ENCODE measurements at regions not wholly inside any gene's neighbourhood (a gene's known extent, or its start where the extent isn't known, plus 50 kb on each side); places are given as distances from the start of the nearest gene placed in this dataset.

DNA sequence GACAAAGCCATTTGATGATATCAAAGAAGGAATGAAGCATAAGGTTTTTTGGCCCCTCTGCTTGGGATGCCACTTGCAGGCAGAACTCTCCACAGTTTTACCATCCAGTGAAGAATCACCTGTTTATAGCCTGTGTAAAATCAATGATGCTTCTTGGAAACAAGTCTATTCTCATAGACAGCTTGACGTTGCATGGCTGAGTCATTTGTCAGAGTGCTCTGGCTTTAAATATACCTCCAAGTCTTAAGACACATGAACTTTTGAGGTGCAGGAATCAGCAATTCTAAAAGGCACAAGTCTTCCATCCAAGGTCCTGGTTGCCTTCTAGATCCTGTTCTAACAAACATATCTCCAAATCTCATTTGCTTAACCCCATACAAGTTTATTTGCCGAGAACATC lies 53.6 kb upstream of the KIRREL3 start:
- peaks cover 6% of the 10 kb centered on the region for H3K27me3 Mint-ChIP-seq (ENCODE audit: unreplicated experiment)
- H3K4me3 Mint-ChIP-seq (ENCODE audit: unreplicated experiment): no peak overlapping the region
- DNase-seq: no peak
- no peaks in the 10 kb centered on the region for H3K36me3 Mint-ChIP-seq (ENCODE audit: unreplicated experiment)
- peaks cover 54% of the 10 kb centered on the region for H3K4me1 Mint-ChIP-seq (ENCODE audit: low read depth, unreplicated experiment)
- TF ChIP-seq, protein P1, sequence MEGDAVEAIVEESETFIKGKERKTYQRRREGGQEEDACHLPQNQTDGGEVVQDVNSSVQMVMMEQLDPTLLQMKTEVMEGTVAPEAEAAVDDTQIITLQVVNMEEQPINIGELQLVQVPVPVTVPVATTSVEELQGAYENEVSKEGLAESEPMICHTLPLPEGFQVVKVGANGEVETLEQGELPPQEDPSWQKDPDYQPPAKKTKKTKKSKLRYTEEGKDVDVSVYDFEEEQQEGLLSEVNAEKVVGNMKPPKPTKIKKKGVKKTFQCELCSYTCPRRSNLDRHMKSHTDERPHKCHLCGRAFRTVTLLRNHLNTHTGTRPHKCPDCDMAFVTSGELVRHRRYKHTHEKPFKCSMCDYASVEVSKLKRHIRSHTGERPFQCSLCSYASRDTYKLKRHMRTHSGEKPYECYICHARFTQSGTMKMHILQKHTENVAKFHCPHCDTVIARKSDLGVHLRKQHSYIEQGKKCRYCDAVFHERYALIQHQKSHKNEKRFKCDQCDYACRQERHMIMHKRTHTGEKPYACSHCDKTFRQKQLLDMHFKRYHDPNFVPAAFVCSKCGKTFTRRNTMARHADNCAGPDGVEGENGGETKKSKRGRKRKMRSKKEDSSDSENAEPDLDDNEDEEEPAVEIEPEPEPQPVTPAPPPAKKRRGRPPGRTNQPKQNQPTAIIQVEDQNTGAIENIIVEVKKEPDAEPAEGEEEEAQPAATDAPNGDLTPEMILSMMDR (IDR thresholded peaks at IDR 0.05; ENCODE audit: partially characterized antibody, unreplicated experiment): no peak
- no peak overlapping the region for H3K27ac Mint-ChIP-seq (ENCODE audit: unreplicated experiment)
- peaks cover 13% of the 10 kb centered on the region for H3K9me3 Mint-ChIP-seq (ENCODE audit: unreplicated experiment)

DNA sequence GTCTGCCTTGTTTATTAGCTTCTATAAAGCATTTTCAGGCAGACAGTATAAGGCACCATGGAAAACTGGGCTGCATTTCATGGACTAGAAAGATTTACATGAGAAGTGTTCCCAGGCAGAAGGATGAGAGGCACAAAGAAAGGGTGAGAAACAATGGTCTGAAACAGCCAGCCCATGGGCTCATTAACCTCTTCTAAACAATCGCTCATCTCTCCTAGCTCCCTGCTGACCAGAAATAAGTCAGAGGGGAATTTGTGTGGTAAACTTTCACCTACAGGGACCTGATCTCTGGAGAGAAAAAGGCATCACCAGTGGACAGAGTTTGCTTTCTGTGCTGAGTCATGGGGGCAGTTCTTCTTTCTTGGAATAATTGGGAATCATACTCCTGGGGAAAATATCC lies 51.8 kb upstream of the KIRREL3 start:
- no peak overlapping the region for H3K27ac Mint-ChIP-seq (ENCODE audit: unreplicated experiment)
- TF ChIP-seq, protein P1 (IDR thresholded peaks at IDR 0.05; ENCODE audit: partially characterized antibody, unreplicated experiment): no peak
- no peak for DNase-seq

More for the DNA sequence above, 51.8 kb upstream of the KIRREL3 start:
- Mint-ChIP-seq H3K9me3 (ENCODE audit: unreplicated experiment) (peaks cover 11% of the 10 kb centered on the region), H3K4me1 (ENCODE audit: low read depth, unreplicated experiment) (peaks cover 50% of the 10 kb centered on the region), H3K4me3 (ENCODE audit: unreplicated experiment) (no peak overlapping the region), H3K36me3 (ENCODE audit: unreplicated experiment) (no peaks in the 10 kb centered on the region), H3K27me3 (ENCODE audit: unreplicated experiment) (peaks cover 6% of the 10 kb centered on the region)
